CD4-positive, alpha-beta T cell treated with Interferon alpha-2 for 1 hour (primary cell): ENCODE measurements at regions not wholly inside any gene's neighbourhood (a gene's known extent, or its start where the extent isn't known, plus 50 kb on each side); places are given as distances from the start of the nearest gene placed in this dataset.

Experiments used
- DNase-seq, 2 donors: peaks; one replicate each; pipeline ENCODE4 v3.0.0-alpha.2; 2020 to 2022

- DNase-seq, result no peak
Observed at GRCh38 chr3:124283652-124284023, 291.7 kb upstream of the ROPN1 start.

GRCh38 chr3:124288996-124289395 lies 297.1 kb upstream of the ROPN1 start:
- DNase-seq, result no peak

DNA sequence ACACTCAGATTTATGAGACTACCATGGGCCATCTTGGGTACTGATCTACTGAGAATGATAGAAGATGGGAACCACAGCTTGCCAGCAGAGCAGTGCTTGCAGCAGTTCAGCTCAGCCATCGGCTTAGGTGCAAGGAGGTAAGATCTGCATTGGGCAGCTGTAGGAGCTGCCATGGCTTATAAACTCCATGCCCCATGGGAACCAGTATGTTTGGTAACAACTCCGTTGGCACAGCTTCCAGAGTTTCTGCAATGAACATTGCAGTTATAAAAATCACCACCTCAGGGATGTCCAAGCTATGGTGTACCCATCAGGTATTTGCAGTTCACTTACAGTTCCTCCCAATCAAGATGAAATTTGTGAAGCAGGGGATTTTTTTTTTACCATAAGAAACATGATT lies 299.1 kb upstream of the ROPN1 start:
- no peak for DNase-seq

GRCh38 chr3:124292329-124292728 lies 300.4 kb upstream of the ROPN1 start:
- no peak for DNase-seq

- no peak for DNase-seq
Observed at GRCh38 chr3:124293584-124293983, 301.7 kb upstream of the ROPN1 start.

- DNase-seq, result no peak
Observed at GRCh38 chr3:124295362-124295761, 303.4 kb upstream of the ROPN1 start.

- no peak for DNase-seq
Observed at GRCh38 chr3:124296406-124296805, 304.5 kb upstream of the ROPN1 start.

GRCh38 chr3:124297062-124297980 lies 305.4 kb upstream of the ROPN1 start:
- no peak for DNase-seq

DNA sequence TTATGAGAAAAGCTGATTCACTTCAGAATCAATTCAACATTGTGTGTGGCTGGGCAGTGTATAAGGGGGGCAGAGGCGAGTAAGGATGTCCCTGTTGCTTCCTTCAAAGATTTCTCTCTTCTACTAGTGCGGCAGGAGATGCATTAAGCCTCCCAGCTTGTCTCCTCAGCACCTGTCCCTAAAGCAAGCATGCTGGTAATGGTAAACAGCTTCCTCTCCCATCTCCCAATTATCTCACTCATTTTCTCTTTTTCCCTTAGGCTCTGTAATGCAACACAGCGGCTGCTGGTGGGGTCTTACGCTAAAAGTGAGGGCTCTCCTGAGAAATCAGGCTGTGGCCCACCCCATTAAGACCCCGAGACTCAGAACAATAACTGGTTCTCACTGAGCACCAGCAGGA lies 306.4 kb upstream of the ROPN1 start:
- DNase-seq, result no peak

- DNase-seq, result no peak
Observed at GRCh38 chr3:124298951-124299350, 307.0 kb upstream of the ROPN1 start.

- DNase-seq, result no peak
Observed at GRCh38 chr3:124299831-124300230, 307.9 kb upstream of the ROPN1 start.

DNA sequence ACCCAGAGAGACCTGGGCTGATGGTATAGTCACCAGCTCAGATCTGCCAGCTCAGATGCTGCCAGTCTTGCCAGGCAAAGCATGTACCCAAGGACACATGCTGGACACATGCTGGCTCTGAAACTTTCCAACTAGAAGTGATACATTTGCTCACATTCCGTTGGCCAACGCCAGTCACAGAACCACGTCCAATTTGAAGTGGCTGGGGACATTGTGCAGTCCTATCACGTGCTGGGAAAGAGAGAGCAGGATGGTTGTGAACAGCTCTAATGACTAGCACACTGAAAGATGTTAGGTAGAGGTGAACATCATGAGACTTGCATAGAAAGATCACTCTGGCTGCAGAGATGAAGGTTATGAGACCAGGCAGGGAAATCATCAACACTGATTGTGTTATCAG lies 308.5 kb upstream of the ROPN1 start:
- DNase-seq, result no peak

DNA sequence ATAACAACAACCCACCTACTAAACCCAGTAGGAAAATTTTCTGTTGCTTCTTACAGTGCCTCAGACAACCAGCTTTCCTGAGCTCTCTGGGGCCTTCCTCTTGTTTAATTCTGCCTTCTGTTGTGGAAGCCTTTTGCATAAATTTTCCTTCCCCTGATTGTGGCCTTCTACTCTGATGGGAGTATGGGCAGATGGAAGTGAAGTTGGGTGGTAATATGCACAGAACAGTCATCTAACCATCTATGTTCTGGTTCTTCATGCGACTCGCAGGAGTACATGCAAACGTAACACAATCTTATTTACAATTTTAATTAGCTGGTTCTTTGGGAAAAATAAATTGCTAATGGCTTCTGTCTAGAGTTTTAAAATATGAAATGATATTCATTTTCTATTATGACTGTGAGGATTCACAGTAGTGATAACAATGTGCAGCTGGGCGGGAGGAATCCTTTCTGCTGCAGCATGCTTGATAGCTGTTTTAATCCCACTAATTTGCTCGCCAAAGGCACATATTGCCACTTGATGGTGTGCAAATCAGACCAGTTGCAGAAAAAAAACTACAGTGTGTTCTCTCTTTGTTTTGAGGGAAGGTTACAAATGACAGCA lies 311.5 kb upstream of the ROPN1 start:
- no peak for DNase-seq

- DNase-seq, result no peak
Observed at GRCh38 chr3:124306665-124307064, 314.7 kb upstream of the ROPN1 start.

DNA sequence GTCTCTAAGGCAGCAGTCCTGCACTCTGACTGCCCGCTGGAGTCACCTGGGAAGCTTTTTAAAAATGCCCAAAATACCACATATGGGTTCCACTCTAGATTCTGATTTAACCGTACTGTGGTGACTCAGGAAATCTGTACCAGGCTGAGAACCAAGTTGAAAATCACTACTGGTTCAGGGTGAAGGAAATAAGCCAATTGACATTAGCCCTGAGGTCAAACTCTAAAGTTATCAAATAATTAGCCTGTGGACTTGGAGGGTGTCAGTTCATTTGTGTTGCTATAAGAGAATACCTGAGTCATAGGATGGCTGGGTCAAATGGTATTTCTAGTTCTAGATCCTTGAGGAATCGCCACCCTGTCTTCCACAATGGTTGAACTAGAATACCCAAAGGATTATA lies 321.7 kb upstream of the ROPN1 start:
- no peak for DNase-seq

- no peak for DNase-seq
Observed at GRCh38 chr3:124315215-124316033, 323.5 kb upstream of the ROPN1 start.

GRCh38 chr3:124316034-124316287 lies 324.0 kb upstream of the ROPN1 start:
- DNase-seq, result no peak

GRCh38 chr3:124318014-124318413 lies 326.1 kb upstream of the ROPN1 start:
- no peak for DNase-seq

GRCh38 chr3:124318656-124319055 lies 326.7 kb upstream of the ROPN1 start:
- no peak for DNase-seq

GRCh38 chr3:124320976-124321375 lies 329.1 kb upstream of the ROPN1 start:
- DNase-seq, result no peak

DNA sequence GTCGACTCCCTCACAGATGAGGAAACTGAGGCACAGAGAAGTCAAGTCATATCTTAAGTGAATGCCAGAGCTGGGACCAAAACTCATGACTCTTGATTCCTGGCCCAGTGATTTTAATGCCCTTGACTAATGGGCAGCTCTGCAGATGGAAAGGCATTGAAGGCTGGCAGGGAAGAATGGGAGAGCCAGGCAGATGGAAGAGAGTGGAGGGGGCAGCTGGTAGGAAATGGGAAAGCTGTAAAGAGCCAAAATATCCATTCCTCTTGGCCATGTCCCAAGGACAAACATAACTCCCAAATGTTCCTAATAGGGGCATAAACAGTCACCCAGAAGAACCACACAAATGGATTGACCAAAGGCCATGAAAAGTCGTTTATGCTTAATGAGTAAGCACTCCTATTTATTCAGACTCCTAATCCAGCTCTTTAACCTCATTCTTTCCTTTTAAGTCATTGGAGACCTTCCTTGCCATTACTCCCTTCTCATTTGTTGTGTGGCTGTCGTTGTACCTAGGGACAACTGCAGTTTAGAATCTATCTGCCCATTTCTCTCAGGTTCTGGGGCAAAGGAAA lies 330.5 kb upstream of the ROPN1 start:
- DNase-seq, result no peak

- no peak for DNase-seq
Observed at GRCh38 chr3:124322966-124323365, 331.0 kb upstream of the ROPN1 start.

GRCh38 chr3:124325248-124325647 lies 333.3 kb upstream of the ROPN1 start:
- no peak for DNase-seq

GRCh38 chr3:124329723-124330122 lies 337.8 kb upstream of the ROPN1 start:
- no peak for DNase-seq
